22Rv1 (cell line): ENCODE measurements at regions not wholly inside any gene's neighbourhood (a gene's known extent, or its start where the extent isn't known, plus 50 kb on each side); places are given as distances from the start of the nearest gene placed in this dataset.

Source experiments
- H3K27ac ChIP-seq: fragments of 450-650 bp; 2 replicates; pipeline ENCODE4 v1.5.1; 2017
- CTCF ChIP-seq: fragments of 450-650 bp; IDR thresholded peaks from 2 replicates; pipeline ENCODE4 v1.5.1; 2017; ENCODE audit warnings: mild to moderate bottlenecking
- ZFX ChIP-seq: fragments of 450-650 bp; IDR thresholded peaks from 2 replicates; pipeline ENCODE4 v1.6.1; 2017; ENCODE audit warnings: antibody characterized with exemption, borderline replicate concordance

- TF ChIP-seq CTCF (no peak), ZFX (no peak)
- no peak overlapping the region for H3K27ac ChIP-seq
Measured at GRCh38 chr1:19567041-19567440, 77.1 kb upstream of the NBL1 start.

GRCh38 chr1:19564366-19564765 lies 79.0 kb upstream of the CAPZB start:
- H3K27ac ChIP-seq, result no peak overlapping the region
- TF ChIP-seq ZFX (no peak), CTCF (no peak)

- no peak for TF ChIP-seq CTCF
- TF ChIP-seq ZFX, result no peak
- H3K27ac ChIP-seq, result no peak overlapping the region
Measured at GRCh38 chr1:19563324-19564097, 78.2 kb upstream of the CAPZB start.

- TF ChIP-seq ZFX, result no peak
- TF ChIP-seq CTCF, result no peak
Measured at GRCh38 chr1:19562847-19563246, 77.5 kb upstream of the CAPZB start.

GRCh38 chr1:19560480-19560879 lies 75.1 kb upstream of the CAPZB start:
- H3K27ac ChIP-seq, result no peak overlapping the region
- TF ChIP-seq ZFX (no peak), CTCF (no peak)

More at GRCh38 chr1:19562847-19563246, 77.5 kb upstream of the CAPZB start:
- no peak overlapping the region for H3K27ac ChIP-seq

- H3K27ac ChIP-seq, result no peak overlapping the region
- TF ChIP-seq ZFX (no peak), CTCF (no peak)
Measured at GRCh38 chr1:19559641-19560040, 74.3 kb upstream of the CAPZB start.

- no peak overlapping the region for H3K27ac ChIP-seq
- TF ChIP-seq ZFX, result no peak
- TF ChIP-seq CTCF, result no peak
Measured at GRCh38 chr1:19557609-19558051, 72.3 kb upstream of the CAPZB start.
